Spleen (tissue), 11 donors: ENCODE measurements at regions not wholly inside any gene's neighbourhood (a gene's known extent, or its start where the extent isn't known, plus 50 kb on each side); places are given as distances from the start of the nearest gene placed in this dataset.

ENCODE experiments used
- DNase-seq: peaks from one replicate; pipeline ENCODE4 v3.0.0-alpha.2; 2020
- H3K27ac ChIP-seq, 8 donors: fragments of 200-600 bp; sonication (generic) in 7 of 8; 1 replicate in 4 of 8; 2 replicates in 4 of 8; pipeline versions ENCODE4 v1.5.0 to v1.8.0; 2016 to 2021; ENCODE audit warnings: inconsistent platforms in 4 of 8, mild to moderate bottlenecking in 4 of 8, moderate library complexity in 1 of 8
- H3K27me3 ChIP-seq, 7 donors: fragments of 200-600 bp; sonication (generic) in 6 of 7; replicated peaks in 1 of 7; 1 replicate in 4 of 7; 2 replicates in 3 of 7; pipeline versions ENCODE4 v1.5.0 to v1.8.0; 2016 to 2021; ENCODE audit warnings: inconsistent platforms in 3 of 7, mild to moderate bottlenecking in 1 of 7
- H3K36me3 ChIP-seq, 6 donors: fragments of 200-600 bp; sonication (generic) in 5 of 6; 1 replicate in 4 of 6; 2 replicates in 2 of 6; pipeline versions ENCODE4 v1.5.0 to v1.8.0; 2016 to 2021; ENCODE audit warnings: inconsistent platforms in 2 of 6
- H3K4me1 ChIP-seq, 6 donors: fragments of 200-600 bp; sonication (generic) in 5 of 6; 1 replicate in 3 of 6; 2 replicates in 3 of 6; pipeline versions ENCODE4 v1.5.0 to v1.8.0; 2016 to 2021; ENCODE audit warnings: inconsistent platforms in 3 of 6
- H3K4me3 ChIP-seq, 8 donors: fragments of 200-600 bp; sonication (generic) in 7 of 8; 1 replicate in 4 of 8; 2 replicates in 4 of 8; pipeline versions ENCODE4 v1.5.0 to v1.8.0; 2016 to 2021; ENCODE audit warnings: inconsistent platforms in 4 of 8, mild to moderate bottlenecking in 4 of 8, moderate library complexity in 2 of 8
- H3K9me3 ChIP-seq, 8 donors: fragments of 200-600 bp; sonication (generic) in 7 of 8; 1 replicate in 4 of 8; 2 replicates in 4 of 8; pipeline versions ENCODE4 v1.5.0 to v1.8.0; 2016 to 2021; ENCODE audit warnings: inconsistent platforms in 4 of 8
- CTCF ChIP-seq, 11 experiments: fragments of 200-600 bp in 7 of 11; fragments of 450-650 bp in 4 of 11; sonication (generic) in 4 of 11; IDR thresholded peaks in 8 of 11; conservative IDR thresholded peaks in 3 of 11; 1 replicate in 7 of 11; 2 replicates in 4 of 11; pipeline versions ENCODE4 v1.4.0 to v1.8.0; 2016 to 2021; ENCODE audit warnings: antibody characterized with exemption in 11 of 11, inconsistent platforms in 4 of 11, mild to moderate bottlenecking in 1 of 11
- POLR2A ChIP-seq, 3 donors: fragments of 450-650 bp; IDR thresholded peaks; one replicate each; pipeline ENCODE4 v1.5.1; 2017; ENCODE audit warnings: antibody characterized with exemption in 3 of 3, mild to moderate bottlenecking in 1 of 3
- POLR2AphosphoS5 ChIP-seq, 3 donors: sonication (generic); formaldehyde crosslinking; IDR thresholded peaks; one replicate each; pipeline ENCODE4 v1.5.1; 2017; ENCODE audit warnings: antibody characterized with exemption in 3 of 3
- WGBS, 5 donors: extraction: QIAGEN DNeasy Blood & Tissue Kit in 3 of 5; methylation state at CpG; one replicate each; pipeline versions ENCODE4 v1.1.5 to v1.1.7; 2013 to 2018; 5-methylcytosine and 5-hydroxymethylcytosine counted together
- intact Hi-C: fragments of 100-400 bp; cut with DNase I; formaldehyde crosslinking; loops from one replicate; pipeline ENCODE4 v1.15.0; 2023; ENCODE audit warnings: low total_unique reads
- donor health status: healthy with polysubstance abuse.
- donor health status: DM: no; HTN: no; CAD: no; lungs with moderate emphysema.
- donor health status: DM: no; HTN: no; CAD: no.
- donor health status: Bipolar disorder and iron deficiency.
- donor health status: healthy.
- donor health status: DM: no; HTN: no; CAD: no.
- donor health status: DM: yes; HTN: yes; CAD: no.

DNA sequence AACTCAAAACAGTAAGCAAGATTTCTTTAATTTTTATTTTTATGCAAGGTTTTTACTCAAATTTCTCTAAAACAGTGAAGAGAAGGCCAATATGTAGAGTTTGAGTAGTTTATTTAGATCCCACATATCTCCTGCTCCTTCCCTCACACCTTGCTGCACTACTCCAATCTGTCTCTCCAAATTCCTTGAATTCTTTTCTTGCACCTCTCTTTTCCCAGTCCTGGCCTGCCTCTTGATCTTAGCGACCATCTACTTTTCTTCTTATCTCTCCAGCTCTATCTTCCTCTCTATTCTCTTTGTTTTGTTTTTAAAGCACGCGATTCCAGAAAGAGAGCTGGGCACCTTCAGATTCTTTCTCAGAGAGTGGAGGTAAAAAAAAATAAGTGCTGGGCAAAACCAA lies 86.7 kb upstream of the KCNQ5 start:
- DNase-seq = no peak
- intact Hi-C loops = no loop called here
- H3K27me3 ChIP-seq = peaks cover 0 to 7% (median 0%) of the 10 kb centered on the region in 7 donors
- TF ChIP-seq CTCF (IDR thresholded peaks at IDR 0.05 in 8 of 11, conservative IDR thresholded peaks at IDR 0.05 in 3 of 11) (no peak), POLR2A (IDR thresholded peaks at IDR 0.05) (no peak), POLR2AphosphoS5 (IDR thresholded peaks at IDR 0.05) (no peak)
- WGBS, 5 donors = 39 to 64% (median 43%) methylated on average over 3 of the region's 3 CpGs
- no peak overlapping the region for H3K27ac ChIP-seq
- no peaks in the 10 kb centered on the region for H3K36me3 ChIP-seq
- no peaks in the 10 kb centered on the region for H3K4me1 ChIP-seq
- H3K9me3 ChIP-seq = peaks cover 0 to 12% (median 8%) of the 10 kb centered on the region in 8 donors
- H3K4me3 ChIP-seq = no peak overlapping the region

GRCh38 chr6:72547020-72547419 lies 74.8 kb upstream of the KCNQ5 start:
- TF ChIP-seq POLR2A (IDR thresholded peaks at IDR 0.05) (no peak), POLR2AphosphoS5 (IDR thresholded peaks at IDR 0.05) (no peak), CTCF (IDR thresholded peaks at IDR 0.05 in 8 of 11, conservative IDR thresholded peaks at IDR 0.05 in 3 of 11) (no peak)
- intact Hi-C loops = no loop called here
- Histone ChIP-seq H3K4me3 (no peak overlapping the region), H3K9me3 (peaks cover 0 to 11% (median 4%) of the 10 kb centered on the region in 8 donors), H3K4me1 (no peaks in the 10 kb centered on the region), H3K27me3 (peaks cover 0 to 4% (median 0%) of the 10 kb centered on the region in 7 donors), H3K36me3 (no peaks in the 10 kb centered on the region), H3K27ac (no peak overlapping the region)
- 86 to 96% (median 89%) methylated on average over 3 of the region's 3 CpGs for WGBS, 5 donors
- DNase-seq = no peak

DNA sequence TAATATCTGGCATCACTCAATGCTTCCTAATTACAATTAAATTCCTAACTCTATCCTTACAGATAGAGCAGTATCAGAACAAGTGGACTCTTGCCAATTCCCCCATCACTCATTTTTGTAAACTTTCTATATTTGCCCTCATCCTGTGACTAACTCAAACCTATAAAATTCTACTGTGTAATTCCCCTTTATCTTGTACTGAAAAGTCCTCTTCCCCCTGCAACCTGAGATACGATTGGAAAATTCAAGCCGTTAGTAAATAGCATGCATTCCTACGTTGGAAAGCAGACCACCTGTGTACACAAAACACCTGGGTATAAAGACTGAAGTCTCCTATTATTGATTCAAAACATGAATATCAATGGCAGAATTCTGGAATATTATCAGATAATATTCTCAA lies 70.4 kb upstream of the KCNQ5 start:
- H3K36me3 ChIP-seq = no peaks in the 10 kb centered on the region
- 77 to 88% (median 86%) methylated on average over 3 of the region's 3 CpGs for WGBS, 5 donors
- intact Hi-C loops = no loop called here
- no peaks in the 10 kb centered on the region for H3K9me3 ChIP-seq
- no peak overlapping the region for H3K4me3 ChIP-seq
- TF ChIP-seq POLR2AphosphoS5 (IDR thresholded peaks at IDR 0.05) (no peak), POLR2A (IDR thresholded peaks at IDR 0.05) (no peak), CTCF (IDR thresholded peaks at IDR 0.05 in 8 of 11, conservative IDR thresholded peaks at IDR 0.05 in 3 of 11) (no peak)
- no peaks in the 10 kb centered on the region for H3K4me1 ChIP-seq
- H3K27ac ChIP-seq = no peak overlapping the region
- DNase-seq = no peak
- H3K27me3 ChIP-seq = peaks cover 0 to 4% (median 0%) of the 10 kb centered on the region in 7 donors

DNA sequence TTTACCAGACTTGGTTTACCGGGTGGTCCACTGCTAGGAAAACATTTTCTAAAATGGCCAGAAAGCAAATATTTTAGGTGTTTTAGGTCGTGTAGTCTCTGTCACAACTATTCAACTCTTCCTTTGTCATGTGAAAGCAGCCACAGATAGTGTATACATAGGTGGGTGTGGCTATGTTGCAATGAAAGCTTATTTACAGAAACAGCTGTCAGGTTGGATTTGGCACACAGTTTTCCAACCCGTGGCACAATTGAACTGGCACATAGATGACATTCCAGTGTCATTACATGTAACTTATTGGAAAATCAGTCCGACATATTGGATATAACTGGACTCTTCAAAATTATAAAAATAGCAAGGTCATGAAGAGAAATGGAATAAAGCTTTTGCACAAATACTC lies 68.9 kb upstream of the KCNQ5 start:
- H3K4me3 ChIP-seq = no peak overlapping the region
- DNase-seq = no peak
- H3K4me1 ChIP-seq = no peaks in the 10 kb centered on the region
- peaks cover 0 to 4% (median 0%) of the 10 kb centered on the region in 7 donors for H3K27me3 ChIP-seq
- no peak overlapping the region for H3K27ac ChIP-seq
- H3K9me3 ChIP-seq = no peaks in the 10 kb centered on the region
- H3K36me3 ChIP-seq = no peaks in the 10 kb centered on the region
- TF ChIP-seq POLR2AphosphoS5 (IDR thresholded peaks at IDR 0.05) = no peak
- WGBS, 5 donors = 53 to 70% (median 64%) methylated on average over 4 of the region's 4 CpGs
- intact Hi-C loops = no loop called here
